CD4-positive, alpha-beta T cell treated with Interleukin-10 for 1 hour (primary cell): ENCODE measurements at regions not wholly inside any gene's neighbourhood (a gene's known extent, or its start where the extent isn't known, plus 50 kb on each side); places are given as distances from the start of the nearest gene placed in this dataset.

Experiments
- DNase-seq: peaks from one replicate; pipeline ENCODE4 v3.0.0-alpha.2; 2020

GRCh38 chr13:84524586-84524985, 642.3 kb upstream of the SLITRK1 start:
- no peak for DNase-seq

GRCh38 chr13:84500016-84500415, 617.7 kb upstream of the SLITRK1 start:
- no peak for DNase-seq

GRCh38 chr13:84497613-84498012, 615.3 kb upstream of the SLITRK1 start:
- no peak for DNase-seq

- DNase-seq, result no peak
Observed at GRCh38 chr13:84491952-84492351, 609.7 kb upstream of the SLITRK1 start.

GRCh38 chr13:84487752-84488151, 605.5 kb upstream of the SLITRK1 start:
- no peak for DNase-seq

GRCh38 chr13:84481958-84482357, 599.7 kb upstream of the SLITRK1 start:
- DNase-seq, result no peak

- DNase-seq, result no peak
Observed at GRCh38 chr13:84479656-84480055, 597.4 kb upstream of the SLITRK1 start.

- no peak for DNase-seq
Observed at GRCh38 chr13:84470528-84470927, 588.3 kb upstream of the SLITRK1 start.

- no peak for DNase-seq
Observed at GRCh38 chr13:84466461-84466860, 584.2 kb upstream of the SLITRK1 start.

- DNase-seq, result no peak
Observed at GRCh38 chr13:84460989-84461388, 578.7 kb upstream of the SLITRK1 start.

- no peak for DNase-seq
Observed at GRCh38 chr13:84455143-84455905, 573.0 kb upstream of the SLITRK1 start.

GRCh38 chr13:84447640-84447978, 565.3 kb upstream of the SLITRK1 start:
- DNase-seq, result no peak

- no peak for DNase-seq
Observed at GRCh38 chr13:84446972-84447639, 564.8 kb upstream of the SLITRK1 start.

- DNase-seq, result no peak
Observed at GRCh38 chr13:84445776-84446175, 563.5 kb upstream of the SLITRK1 start.

GRCh38 chr13:84443463-84443862, 561.2 kb upstream of the SLITRK1 start:
- DNase-seq, result no peak

- no peak for DNase-seq
Observed at GRCh38 chr13:84439108-84439507, 556.8 kb upstream of the SLITRK1 start.

- DNase-seq, result no peak
Observed at GRCh38 chr13:84433024-84433423, 550.8 kb upstream of the SLITRK1 start.

GRCh38 chr13:84431646-84432045, 549.4 kb upstream of the SLITRK1 start:
- no peak for DNase-seq

GRCh38 chr13:84430446-84430845, 548.2 kb upstream of the SLITRK1 start:
- DNase-seq, result no peak

- no peak for DNase-seq
Observed at GRCh38 chr13:84430015-84430414, 547.7 kb upstream of the SLITRK1 start.

GRCh38 chr13:84418041-84418440, 535.8 kb upstream of the SLITRK1 start:
- no peak for DNase-seq

GRCh38 chr13:84417416-84417815, 535.1 kb upstream of the SLITRK1 start:
- no peak for DNase-seq

- DNase-seq, result no peak
Observed at GRCh38 chr13:84413016-84413415, 530.7 kb upstream of the SLITRK1 start.

- no peak for DNase-seq
Observed at GRCh38 chr13:84405286-84405685, 523.0 kb upstream of the SLITRK1 start.

- DNase-seq, result no peak
Observed at GRCh38 chr13:84400706-84401105, 518.4 kb upstream of the SLITRK1 start.
